Fibroblast of lung (primary cell): ENCODE measurements at regions not wholly inside any gene's neighbourhood (a gene's known extent, or its start where the extent isn't known, plus 50 kb on each side); places are given as distances from the start of the nearest gene placed in this dataset.
"Not testable (repeated sequence)": the region's sequence is repeated elsewhere in the genome, so short reads cannot be mapped to it uniquely, and the experiment has no call there.

Experiments used
- DNase-seq, 2 donors: peaks; one replicate each; pipeline versions ENCODE4 v3.0.0 to v3.0.0-alpha.2; 2010; ENCODE audit warnings: low read depth in 2 of 2
- H2AFZ ChIP-seq: 2 replicates; pipeline ENCODE4 v1.5.1; 2012; ENCODE audit warnings: low read length, control low read depth, inconsistent platforms
- H3K27ac ChIP-seq: 2 replicates; pipeline ENCODE4 v1.5.1; 2011; ENCODE audit warnings: low read length, control low read depth; ENCODE audit not compliant: insufficient read depth
- H3K27me3 ChIP-seq: 2 replicates; pipeline ENCODE4 v1.5.1; 2011; ENCODE audit warnings: mild to moderate bottlenecking, low read length; ENCODE audit not compliant: control insufficient read depth, insufficient read depth
- H3K36me3 ChIP-seq: 2 replicates; pipeline ENCODE4 v1.5.1; 2011; ENCODE audit warnings: low read length; ENCODE audit not compliant: control insufficient read depth, insufficient read depth
- H3K4me1 ChIP-seq: 2 replicates; pipeline ENCODE4 v1.5.1; 2011; ENCODE audit warnings: low read length; ENCODE audit not compliant: control insufficient read depth, insufficient read depth; ENCODE audit errors: extremely low read depth
- H3K4me2 ChIP-seq: 2 replicates; pipeline ENCODE4 v1.5.1; 2011; ENCODE audit warnings: low read length, control low read depth; ENCODE audit not compliant: insufficient read depth; ENCODE audit errors: extremely low read depth
- H3K4me3 ChIP-seq, 4 experiments: fragments of 200-600 bp in 1 of 4; sonication (generic) in 1 of 4; replicated peaks in 1 of 4; 2 replicates each; pipeline ENCODE4 v1.5.1; 2011 to 2016; ENCODE audit warnings: low read length in 4 of 4, low read depth in 3 of 4, mild to moderate bottlenecking in 3 of 4, control low read depth in 2 of 4, inconsistent platforms in 1 of 4, mixed read lengths in 1 of 4; ENCODE audit not compliant: insufficient read depth in 1 of 4; ENCODE audit errors: control extremely low read depth in 1 of 4
- H3K79me2 ChIP-seq: 2 replicates; pipeline ENCODE4 v1.5.1; 2012; ENCODE audit warnings: mild to moderate bottlenecking, low read length, inconsistent platforms; ENCODE audit not compliant: control insufficient read depth, insufficient read depth
- H3K9ac ChIP-seq: 2 replicates; pipeline ENCODE4 v1.5.1; 2011; ENCODE audit warnings: mild to moderate bottlenecking, low read length, control low read depth; ENCODE audit not compliant: insufficient read depth
- H3K9me3 ChIP-seq: 2 replicates; pipeline ENCODE4 v1.5.1; 2012; ENCODE audit warnings: low read depth, low read length; ENCODE audit not compliant: control insufficient read depth, insufficient read depth
- H4K20me1 ChIP-seq: 2 replicates; pipeline ENCODE4 v1.5.1; 2011; ENCODE audit warnings: low read length; ENCODE audit not compliant: control insufficient read depth, insufficient read depth; ENCODE audit errors: extremely low read depth
- CTCF ChIP-seq, 2 donors: IDR thresholded peaks in 1 of 2; conservative IDR thresholded peaks in 1 of 2; 1 replicate in 1 of 2; 2 replicates in 1 of 2; pipeline ENCODE4 v1.5.1; 2011 to 2012; ENCODE audit warnings: low read length in 2 of 2, control low read depth in 1 of 2, inconsistent platforms in 1 of 2, low read depth in 1 of 2, mild to moderate bottlenecking in 1 of 2
- EZH2 ChIP-seq: IDR thresholded peaks from 2 replicates; pipeline ENCODE4 v1.5.1; 2012; ENCODE audit warnings: low read length, control low read depth, mild to moderate bottlenecking; ENCODE audit errors: missing control alignments

GRCh38 chr10:31239961-31240360 is 79.1 kb upstream of the ZEB1 start:
- H3K4me3 ChIP-seq: no peak overlapping the region
- H3K9me3 ChIP-seq: no peaks in the 10 kb centered on the region
- H3K4me1 ChIP-seq: peaks cover 10% of the 10 kb centered on the region
- no peaks in the 10 kb centered on the region for H3K36me3 ChIP-seq
- no peak for DNase-seq
- no peaks in the 10 kb centered on the region for H3K27me3 ChIP-seq
- TF ChIP-seq CTCF (conservative IDR thresholded peaks at IDR 0.05 in 1 of 2, IDR thresholded peaks at IDR 0.05 in 1 of 2; ENCODE audit: low read depth in 1 of 2, low read length in 2 of 2) (no peak), EZH2 (no peak)
- H3K79me2 ChIP-seq: no peaks in the 10 kb centered on the region
- no peak overlapping the region for H3K9ac ChIP-seq
- H4K20me1 ChIP-seq: no peaks in the 10 kb centered on the region
- H3K27ac ChIP-seq: no peak overlapping the region
- no peak overlapping the region for H3K4me2 ChIP-seq
- no peak overlapping the region for H2AFZ ChIP-seq

GRCh38 chr10:31242902-31243301 is 76.1 kb upstream of the ZEB1 start:
- peak overlapping the region; percentile 20 for H3K4me2 ChIP-seq
- no peaks in the 10 kb centered on the region for H3K79me2 ChIP-seq
- peak overlapping the region; percentile 49 for H3K27ac ChIP-seq
- peak; percentile 76 to 98 for DNase-seq
- peaks cover 10% of the 10 kb centered on the region for H3K4me1 ChIP-seq
- no peak overlapping the region for H2AFZ ChIP-seq
- TF ChIP-seq EZH2: no peak
- no peak for TF ChIP-seq CTCF (conservative IDR thresholded peaks at IDR 0.05 in 1 of 2, IDR thresholded peaks at IDR 0.05 in 1 of 2; ENCODE audit: low read depth in 1 of 2, low read length in 2 of 2)
- H3K4me3 ChIP-seq: no peak overlapping the region
- H4K20me1 ChIP-seq: no peaks in the 10 kb centered on the region
- H3K36me3 ChIP-seq: no peaks in the 10 kb centered on the region
- no peaks in the 10 kb centered on the region for H3K27me3 ChIP-seq
- H3K9me3 ChIP-seq: no peaks in the 10 kb centered on the region
- no peak overlapping the region for H3K9ac ChIP-seq

GRCh38 chr10:31251118-31251517 is 67.9 kb upstream of the ZEB1 start:
- not testable (repeated sequence) for H3K79me2 ChIP-seq, H3K27ac ChIP-seq, H3K4me1 ChIP-seq, H3K9ac ChIP-seq, H3K4me2 ChIP-seq, H3K27me3 ChIP-seq, H3K36me3 ChIP-seq, H2AFZ ChIP-seq, DNase-seq, H4K20me1 ChIP-seq, H3K9me3 ChIP-seq, H3K4me3 ChIP-seq

GRCh38 chr10:31253237-31253636 is 65.8 kb upstream of the ZEB1 start:
- Histone ChIP-seq H3K79me2 (no peaks in the 10 kb centered on the region), H3K4me3 (no peak overlapping the region), H3K9ac (no peak overlapping the region), H3K4me2 (peak overlapping the region; percentile 32), H3K27ac (no peak overlapping the region), H3K27me3 (no peaks in the 10 kb centered on the region), H3K36me3 (no peaks in the 10 kb centered on the region), H3K9me3 (no peaks in the 10 kb centered on the region), H2AFZ (no peak overlapping the region), H3K4me1 (peaks cover 4% of the 10 kb centered on the region), H4K20me1 (no peaks in the 10 kb centered on the region)
- TF ChIP-seq CTCF (conservative IDR thresholded peaks at IDR 0.05 in 1 of 2, IDR thresholded peaks at IDR 0.05 in 1 of 2; ENCODE audit: low read depth in 1 of 2, low read length in 2 of 2): no peak
- no peak for TF ChIP-seq EZH2
- DNase-seq: no peak
